Activated T-cell treated with anti-CD3 and anti-CD28 coated beads for 1 hour (primary cell): ENCODE measurements at regions not wholly inside any gene's neighbourhood (a gene's known extent, or its start where the extent isn't known, plus 50 kb on each side); places are given as distances from the start of the nearest gene placed in this dataset.

ENCODE experiments used
- DNase-seq: peaks from one replicate; pipeline ENCODE4 v3.0.0-alpha.2; 2020; ENCODE audit warnings: low read depth

DNA sequence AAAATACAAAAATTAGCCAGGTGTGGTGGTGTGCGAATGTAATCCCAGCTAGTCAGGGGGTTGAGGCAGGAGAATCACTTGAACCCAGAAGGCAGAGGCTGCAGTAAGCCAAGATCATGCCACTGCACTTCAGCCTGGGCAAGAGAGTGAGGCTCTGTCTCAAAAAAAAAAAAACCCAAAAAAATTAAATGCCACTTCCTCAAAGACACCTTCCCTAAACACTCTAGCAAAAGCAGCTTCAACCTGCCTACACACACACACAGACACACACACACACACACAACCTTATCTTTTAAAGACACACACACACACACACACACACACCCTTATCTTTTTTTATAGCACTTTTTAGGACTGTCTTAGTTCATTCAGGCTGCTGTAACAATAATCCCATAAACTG is 201.7 kb upstream of the PSMD7 start:
- DNase-seq: no peak

DNA sequence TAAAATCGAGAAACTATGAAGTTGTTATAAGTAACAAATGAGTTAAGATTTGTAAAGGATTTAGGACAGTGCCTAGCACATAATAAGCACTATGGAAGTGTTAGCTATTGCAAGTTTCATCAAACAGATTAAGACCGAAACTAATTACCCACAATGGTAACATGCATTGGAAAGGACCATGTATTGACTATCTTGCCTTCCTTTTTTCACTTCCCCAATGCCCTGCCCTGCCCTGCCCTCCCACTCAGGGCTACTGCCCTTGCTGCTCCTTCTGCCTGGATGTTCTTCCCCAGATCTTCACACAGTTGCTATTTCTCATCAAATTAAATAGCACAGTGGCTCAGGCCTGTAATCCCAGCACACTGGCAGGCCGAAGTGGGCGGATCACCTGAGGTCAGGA is 202.1 kb upstream of the PSMD7 start:
- no peak for DNase-seq

DNA sequence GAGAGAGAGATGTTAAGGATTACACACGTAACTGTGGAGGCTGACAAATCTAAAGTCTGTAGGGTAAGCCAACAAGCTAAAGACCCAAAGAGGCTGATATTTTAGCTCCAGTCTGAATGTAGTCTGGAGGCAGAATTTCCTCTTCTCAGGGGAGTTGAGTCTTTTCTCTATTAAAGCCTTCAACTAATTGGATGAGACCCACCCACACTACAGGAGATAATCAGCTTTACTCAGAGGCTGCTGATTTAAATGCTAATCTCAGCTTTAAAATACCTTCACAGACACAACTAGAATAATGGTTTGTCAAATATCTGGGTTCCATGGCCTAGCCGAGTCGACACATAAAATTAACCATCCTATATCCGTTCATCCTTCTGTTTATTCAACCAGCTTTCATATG is 204.3 kb upstream of the PSMD7 start:
- DNase-seq: no peak

DNA sequence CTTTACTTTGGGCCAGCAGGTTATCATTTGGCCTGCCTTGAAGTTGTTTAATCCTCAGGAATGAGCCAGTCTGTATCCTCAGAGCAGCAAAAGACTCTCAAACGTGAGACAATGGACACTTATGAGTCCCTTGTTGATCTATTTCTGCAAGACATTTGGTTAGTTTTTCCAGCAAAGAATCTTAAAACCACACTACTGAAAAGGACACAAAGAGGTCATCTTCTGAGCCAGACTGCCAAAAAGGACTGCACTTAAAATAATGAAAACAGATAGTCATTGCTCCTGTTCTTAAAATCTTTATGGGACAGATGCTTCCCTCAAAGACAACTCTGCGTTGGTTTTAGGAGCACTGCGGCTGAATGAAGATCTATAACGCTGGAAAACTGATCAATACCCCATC is 205.7 kb upstream of the PSMD7 start:
- DNase-seq: no peak

DNA sequence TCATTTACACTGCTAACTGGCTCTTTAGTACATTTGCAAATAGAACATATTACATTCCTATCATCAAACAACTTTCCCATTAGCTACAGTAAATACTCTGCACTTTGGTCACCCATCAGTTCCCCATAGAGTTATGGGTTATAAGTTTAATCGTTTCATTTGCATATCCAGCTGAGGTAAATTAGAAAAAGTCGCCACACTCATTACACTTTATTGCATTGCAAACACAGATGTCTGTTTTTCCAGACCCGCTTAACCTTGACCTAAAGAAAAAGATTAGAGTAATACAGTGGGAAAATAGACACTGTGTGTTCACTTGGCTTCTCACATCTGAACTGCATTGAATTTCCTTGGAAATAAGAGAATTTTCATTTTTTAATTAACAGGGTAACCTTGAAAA is 213.1 kb upstream of the PSMD7 start:
- DNase-seq: no peak

DNA sequence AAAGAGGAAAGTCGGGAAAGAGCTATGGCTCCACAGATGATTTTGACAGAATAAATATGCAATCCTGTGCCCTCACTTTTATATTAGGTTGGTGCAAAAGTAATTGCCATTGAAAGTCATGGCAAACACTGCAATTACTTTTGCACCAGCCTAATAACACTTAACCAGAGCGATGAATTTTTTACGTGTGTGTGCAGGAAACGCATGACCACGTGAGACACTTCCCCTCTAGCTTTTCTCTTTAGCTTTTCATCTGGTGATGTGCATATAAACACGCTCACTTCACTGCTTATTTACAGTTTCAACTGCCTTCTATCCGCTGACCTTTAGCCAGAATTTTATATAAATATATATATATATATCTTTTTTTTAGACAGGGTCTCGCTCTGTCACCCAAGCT is 216.3 kb upstream of the PSMD7 start:
- DNase-seq: no peak

DNA sequence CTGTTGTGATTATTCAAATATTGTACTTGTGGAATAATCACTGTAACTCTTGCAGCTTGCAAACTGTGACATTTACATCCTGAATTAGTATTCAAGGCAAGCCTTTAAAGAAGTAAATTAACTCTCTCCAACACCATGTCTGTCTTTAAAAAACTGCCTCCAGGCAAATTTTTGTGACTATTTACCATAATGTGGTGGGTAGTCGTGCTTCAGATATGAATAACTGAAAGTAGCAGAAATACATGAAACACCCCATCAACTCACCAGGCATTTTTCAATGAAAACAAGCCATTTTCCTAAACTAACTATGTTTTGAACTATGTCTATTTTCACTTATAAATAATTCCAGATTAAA is 217.4 kb upstream of the PSMD7 start:
- no peak for DNase-seq

DNA sequence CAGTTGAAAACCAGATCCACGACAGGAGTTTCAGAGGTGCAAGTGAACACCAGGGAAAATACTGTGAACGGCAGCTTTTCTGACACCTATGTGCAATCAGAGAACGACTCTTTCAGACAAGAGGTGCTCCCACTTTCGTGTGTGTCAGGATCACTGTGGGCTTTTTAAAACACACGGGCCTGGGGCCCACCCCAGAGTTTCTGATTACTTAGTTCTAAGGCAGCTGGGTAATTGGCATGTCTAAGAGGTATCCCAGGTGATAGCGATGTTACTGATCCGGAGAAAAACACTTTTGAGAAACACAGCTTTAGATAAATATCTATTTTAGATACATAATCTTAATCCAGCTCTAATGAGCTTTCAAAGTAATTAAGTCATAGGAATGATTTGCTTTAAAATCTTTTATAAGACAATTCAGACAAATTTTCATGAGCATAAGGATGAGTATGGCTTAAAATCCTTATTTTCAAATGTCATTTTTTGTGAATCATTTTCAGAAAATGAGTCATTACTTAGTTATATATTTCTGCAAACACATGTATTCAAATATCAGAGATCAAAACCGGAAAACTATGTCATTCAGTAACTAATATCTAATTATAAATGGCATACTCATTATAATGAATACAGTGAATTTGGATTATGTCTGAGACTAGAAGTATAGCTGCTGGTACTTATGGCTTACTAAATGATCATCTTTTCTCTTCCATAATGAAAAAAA is 217.9 kb upstream of the PSMD7 start:
- DNase-seq: no peak

DNA sequence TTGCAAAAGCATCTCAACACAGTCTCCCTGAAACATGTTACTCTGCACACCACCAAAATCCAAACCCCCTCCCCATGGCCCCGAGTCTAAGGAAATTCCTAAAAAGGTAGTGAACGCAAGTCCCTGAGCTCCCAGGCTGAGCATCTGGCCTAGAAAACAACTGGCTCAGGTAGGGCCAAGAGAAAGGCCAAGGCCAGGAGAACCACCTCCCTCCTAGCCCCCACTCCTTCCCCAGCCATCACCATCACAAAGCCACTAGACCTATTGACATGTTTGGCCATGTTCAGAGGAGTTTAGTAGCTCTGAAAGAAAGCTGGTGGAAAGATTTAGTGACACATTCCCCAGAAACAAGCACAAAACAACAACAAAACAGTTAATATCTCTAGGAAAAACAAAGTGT is 220.0 kb upstream of the PSMD7 start:
- DNase-seq: no peak

DNA sequence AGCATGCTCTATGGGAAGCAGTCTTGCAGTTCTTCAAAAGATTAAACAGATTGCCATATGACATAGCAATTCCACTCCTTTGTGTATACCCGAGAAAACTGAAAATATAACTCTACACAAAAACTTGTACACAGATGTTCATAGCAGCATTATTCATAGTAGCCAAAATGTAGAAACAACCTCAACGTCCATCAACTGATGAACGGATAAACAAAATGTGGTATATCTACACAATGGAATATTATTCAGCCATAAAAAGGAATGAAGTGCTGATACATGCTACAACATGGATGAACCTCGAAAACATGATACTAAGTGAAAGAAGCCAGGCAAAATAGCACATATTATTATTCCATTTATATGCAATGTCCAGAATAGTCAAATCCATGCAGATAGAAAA is 221.2 kb upstream of the PSMD7 start:
- DNase-seq: no peak

DNA sequence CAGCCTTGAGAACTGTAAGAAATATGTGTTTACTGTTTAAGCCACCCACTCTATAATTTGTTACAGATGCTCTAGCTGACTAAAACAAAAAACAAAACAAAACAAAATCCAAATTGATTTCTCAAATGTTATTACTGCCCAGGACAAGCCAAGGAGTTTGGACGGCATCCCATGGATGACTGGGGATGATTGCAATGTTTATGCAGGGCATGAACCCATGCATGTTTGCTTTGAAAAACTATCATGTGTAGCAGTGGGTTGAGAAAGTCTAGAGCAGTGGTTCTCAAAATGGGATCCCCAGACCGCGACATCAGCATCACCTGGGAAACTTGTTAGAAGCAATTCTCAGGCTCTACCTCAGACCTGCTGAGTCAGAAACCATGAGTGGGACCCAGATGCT is 223.2 kb upstream of the PSMD7 start:
- no peak for DNase-seq

DNA sequence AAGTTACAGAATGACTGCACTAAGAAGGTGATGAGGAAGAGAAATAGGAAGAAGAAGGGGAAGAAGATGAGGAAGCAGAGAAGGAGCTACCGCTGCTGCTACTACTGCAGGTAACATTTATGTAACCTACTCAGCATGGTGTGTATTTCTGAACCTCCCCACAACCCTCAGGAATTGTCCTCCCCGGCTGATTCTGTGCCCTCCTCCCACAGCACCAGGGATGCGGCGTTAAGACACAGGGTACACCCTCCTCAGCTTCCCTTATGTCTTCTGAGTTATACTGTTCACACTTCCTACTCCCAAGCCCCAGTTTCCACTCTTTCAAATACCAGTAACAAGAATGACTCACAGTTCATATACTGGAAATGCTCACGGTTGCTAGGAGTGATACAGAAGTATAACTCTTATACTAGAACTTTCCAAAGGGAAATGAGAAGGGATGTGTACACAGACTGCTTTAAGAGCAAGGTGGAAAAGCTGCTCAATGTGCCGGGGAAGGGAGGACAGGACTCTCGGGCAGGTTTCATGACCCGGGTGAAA is 224.5 kb upstream of the PSMD7 start:
- no peak for DNase-seq

DNA sequence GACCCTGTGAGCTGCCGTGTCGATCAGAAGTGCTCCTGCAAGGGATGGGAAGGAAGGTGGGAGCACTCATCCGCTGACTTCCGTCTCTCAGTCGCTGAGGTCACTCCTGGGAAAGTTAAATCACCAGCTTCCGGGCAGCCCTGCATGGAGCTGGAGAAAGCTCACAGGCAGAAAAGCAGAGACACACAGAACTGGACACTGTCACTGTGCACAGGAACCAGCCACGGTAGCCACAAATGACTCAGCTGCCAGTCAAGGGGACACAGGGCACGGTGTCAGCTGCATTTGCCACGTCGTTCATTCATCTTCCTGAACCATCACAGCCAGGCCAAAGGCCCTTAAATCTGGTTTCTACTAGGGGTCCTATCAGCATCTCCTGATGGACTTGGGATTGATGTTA is 226.4 kb upstream of the PSMD7 start:
- no peak for DNase-seq

DNA sequence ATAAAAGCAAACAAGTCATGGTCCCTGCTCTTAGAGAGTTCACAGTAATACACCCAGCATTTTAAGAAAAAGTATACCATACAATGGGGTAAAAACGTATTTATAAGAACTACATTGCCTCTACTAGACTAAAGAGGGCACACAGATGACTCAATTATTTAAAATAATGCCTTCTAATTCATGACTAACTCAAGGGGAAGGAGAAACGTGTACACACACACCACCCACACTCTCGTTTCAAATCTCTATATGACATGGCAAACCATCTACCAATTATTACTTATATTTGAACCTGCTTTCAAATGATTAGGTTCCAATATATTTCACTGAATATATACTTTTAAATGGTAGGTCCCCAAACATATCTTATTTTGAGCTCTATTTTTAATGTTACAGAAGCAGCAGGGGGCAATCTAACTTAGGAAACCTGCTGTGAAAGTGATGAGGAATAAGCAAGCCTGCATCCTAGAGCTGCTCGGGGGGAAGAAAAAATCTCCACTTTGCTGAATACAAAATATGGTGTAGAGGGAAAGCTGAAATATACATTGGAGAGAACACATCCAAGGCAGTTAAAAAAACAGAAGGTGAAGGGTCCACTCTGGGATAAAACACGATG is 232.4 kb upstream of the PSMD7 start:
- no peak for DNase-seq

DNA sequence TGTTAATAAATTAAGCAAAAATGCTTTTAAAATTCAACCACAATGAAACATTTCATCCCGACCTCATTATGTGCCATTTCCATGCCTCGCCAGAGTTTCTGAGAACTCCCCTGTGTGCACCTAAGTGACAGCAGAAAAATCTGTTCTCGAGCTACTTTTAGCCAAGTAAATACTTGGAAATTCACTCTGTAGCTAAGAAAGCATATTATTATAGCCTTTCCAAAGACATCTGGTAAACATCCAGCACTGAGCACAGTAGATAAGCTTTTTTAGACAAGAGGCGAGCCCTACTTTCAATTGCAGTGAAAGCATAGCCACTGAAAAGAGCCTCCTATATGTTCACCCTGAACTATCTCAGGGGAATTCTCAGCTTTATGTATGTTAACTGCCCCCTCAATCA is 242.8 kb upstream of the PSMD7 start:
- no peak for DNase-seq

DNA sequence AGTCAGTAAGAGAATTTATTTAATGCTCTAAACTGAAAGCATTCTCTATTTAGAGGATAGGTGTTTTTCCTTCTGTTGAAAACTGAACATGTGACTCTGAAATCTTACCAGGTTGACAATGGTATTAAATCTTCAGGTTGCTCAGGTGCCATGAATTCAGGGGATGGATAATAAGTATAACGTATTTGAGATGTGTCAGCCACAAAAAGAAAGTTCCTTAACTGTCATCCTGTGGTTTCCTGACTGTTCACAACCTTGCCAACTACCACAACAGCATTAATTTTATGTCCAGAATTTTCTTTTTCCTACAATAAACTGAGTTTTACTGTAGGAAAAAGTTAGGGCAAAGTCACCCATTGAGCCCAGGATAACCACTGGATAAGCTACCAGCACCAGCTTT is 243.3 kb upstream of the PSMD7 start:
- no peak for DNase-seq

DNA sequence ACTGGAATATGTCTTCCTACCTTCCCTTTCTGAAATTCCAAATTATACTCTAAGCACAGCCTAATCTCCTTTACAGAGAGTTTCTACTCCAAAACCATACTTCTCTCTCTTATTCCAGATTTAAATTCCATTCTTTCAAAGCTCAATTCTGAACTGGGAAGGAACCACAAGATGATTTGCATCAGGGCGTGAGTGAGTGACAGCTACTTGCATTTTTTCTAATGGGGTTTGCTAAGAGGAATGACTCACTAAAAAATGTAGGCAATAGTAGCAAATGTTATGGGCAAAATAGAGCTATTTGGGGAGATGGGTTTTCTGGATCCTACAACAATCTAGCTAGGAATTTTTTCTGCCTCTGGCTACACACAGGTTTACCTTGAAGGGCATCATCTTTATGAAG is 244.6 kb upstream of the PSMD7 start:
- DNase-seq: no peak

DNA sequence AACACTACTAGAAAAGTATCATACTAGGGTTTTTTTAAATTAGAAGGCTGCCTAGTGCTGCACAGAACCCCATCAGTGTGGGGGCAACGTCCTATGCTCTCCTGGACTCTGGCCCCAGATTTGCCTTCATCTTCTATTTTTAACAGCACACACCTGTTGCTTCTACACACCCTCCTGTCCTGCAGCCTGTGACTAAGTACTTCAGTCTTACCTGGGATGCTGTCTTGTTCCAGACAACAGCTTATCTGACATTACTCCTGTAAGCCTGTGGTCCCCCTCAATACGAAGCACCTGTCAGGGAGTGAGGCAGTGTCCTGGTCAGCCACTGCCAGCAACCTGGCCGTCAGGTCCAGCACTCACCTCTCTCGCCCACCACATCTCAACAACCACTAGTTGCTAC is 247.6 kb upstream of the PSMD7 start:
- DNase-seq: no peak

DNA sequence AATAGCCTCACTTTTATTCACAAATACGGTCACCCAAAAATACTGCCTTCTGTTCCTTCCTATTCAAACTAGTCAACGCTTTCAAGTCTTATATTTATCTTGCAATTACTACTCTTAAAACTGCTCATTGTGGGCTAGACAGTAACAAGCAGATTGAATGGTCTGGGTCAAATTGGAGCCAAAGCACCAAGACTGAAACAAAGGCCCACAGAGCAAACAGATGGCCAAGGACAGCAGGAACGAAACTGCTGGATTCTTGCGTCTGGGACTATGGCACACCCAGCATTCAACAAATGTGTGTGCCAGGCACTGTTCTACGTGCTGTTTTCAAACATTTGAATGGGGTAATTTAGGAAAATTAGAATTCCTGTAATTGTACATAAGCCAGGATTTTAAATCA is 250.1 kb upstream of the PSMD7 start:
- DNase-seq: no peak

DNA sequence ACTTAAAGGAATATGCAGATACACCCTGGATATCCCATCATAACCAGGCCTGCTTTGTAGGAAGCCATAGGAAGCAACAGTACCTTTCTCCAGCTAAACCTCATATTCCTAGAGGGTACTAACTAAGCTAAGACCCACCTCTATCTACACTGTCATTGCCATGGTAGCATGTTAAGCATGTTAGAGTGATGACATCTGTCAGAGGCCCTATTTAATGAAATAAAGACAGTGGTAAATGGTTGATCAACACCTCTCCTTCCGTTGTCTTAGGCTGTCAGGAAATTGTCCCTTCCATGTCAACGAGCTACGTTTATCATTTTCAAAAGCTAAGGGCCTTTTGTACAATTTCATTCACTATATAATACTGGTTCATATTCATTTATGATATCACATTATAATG is 251.1 kb upstream of the PSMD7 start:
- no peak for DNase-seq

DNA sequence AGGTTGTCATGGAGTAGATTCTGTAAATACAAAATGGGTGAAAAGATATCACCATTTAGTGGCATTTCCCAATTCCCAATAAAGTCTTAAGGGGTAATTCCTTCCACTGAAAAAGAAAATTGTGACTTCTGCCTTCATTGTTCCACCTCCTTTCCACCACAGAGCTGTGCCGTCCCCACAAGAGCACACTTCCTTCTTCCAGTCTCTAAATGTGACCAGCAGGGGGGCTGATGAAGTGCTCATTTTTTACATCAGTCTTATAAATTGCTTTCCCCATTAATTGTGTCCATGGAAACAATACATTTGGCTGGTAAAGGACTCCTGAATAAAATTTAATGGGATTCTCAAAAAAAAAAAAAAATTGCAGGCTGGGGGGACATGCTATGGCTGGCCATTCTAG is 260.8 kb upstream of the PSMD7 start:
- DNase-seq: no peak

DNA sequence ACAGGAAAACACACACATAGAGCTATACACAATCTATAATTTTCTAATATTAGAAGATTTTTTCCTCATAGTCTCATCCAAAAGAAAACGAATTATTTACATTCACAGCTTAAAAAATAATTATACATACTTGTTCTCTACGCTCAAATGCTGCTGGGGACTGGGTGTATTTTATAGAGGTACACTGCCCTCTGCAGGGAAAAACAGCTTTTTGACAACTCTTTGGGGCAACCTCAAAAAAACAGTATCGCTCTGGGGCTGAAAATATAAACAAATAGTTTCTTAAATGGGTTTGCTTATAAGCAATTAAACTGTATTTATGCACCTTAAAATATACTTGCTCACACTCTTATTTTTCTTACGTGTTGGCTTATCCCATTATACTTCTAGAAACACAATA is 261.8 kb upstream of the PSMD7 start:
- no peak for DNase-seq

DNA sequence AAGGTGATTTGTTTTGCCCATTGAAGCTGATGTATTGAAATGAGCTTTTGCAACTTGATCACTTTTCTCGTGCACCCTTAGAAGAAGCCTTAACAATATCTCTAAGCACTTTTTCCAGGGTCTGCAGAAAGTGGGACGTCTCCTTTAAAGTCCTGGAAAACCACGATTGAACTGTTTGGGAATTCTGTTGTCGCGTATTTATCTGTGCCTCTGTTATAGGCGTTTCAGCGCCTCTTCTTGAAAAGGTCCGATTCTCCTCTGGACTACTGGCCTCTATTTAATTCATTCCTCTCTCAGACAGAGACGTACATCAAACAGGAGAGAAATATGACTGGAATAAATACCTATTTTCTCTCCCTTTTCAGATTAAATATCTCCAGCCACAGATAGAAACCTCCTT is 262.4 kb upstream of the PSMD7 start:
- no peak for DNase-seq

DNA sequence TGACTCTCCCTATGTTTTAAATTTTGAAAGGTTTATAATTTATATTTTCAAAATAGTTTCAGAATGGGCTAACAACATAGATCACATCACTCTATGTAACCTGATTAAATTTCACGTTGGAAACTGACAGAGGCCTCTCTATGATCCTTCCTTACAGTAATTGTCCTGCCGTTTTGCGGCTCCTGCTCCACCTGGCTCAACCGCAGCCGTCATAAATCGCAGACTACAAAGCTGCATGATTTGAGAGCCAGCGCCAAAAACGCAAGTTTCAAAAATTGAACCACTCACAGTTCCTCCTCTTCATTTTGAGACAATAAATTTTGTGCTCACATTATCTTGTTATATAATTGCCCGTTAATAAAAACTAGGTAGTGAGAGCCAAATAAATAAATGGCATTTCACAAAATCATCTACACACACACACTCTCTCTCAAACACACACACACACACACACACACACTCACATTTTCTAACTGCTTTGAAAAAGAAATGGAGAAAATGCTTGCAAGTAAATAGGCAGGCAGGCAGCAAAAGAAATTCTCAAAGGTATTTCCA is 263.1 kb upstream of the PSMD7 start:
- no peak for DNase-seq
